ENCODE measurements at regions not wholly inside any gene's neighbourhood (a gene's known extent, or its start where the extent isn't known, plus 50 kb on each side); places are given as distances from the start of the nearest gene placed in this dataset.

DNA sequence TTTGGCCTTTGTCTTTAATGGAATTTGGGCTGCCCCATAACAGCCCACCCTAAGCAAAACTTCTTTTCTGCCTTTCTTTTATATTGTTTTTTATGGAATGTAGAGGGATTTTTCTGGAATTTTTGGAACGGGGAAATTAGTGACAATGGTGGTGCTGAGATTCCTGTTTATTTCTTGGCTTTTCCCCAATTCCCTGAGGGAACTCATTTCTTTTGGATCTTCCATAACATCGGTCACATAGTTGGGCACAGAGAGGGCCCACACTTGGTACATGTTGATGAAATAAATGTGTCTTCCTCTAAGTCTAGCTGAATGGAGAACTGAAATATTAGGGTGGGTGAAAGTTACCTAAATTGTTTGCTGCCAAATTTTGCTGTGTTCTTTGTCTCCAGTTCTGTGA is 191.6 kb upstream of the TNP1 start:
- no peak for DNase-seq (ENCODE audit: low read depth)
- H3K4me3 ChIP-seq (ENCODE audit: control insufficient read depth, low read depth, low read length), result no peak overlapping the region
- TF ChIP-seq, protein P1, sequence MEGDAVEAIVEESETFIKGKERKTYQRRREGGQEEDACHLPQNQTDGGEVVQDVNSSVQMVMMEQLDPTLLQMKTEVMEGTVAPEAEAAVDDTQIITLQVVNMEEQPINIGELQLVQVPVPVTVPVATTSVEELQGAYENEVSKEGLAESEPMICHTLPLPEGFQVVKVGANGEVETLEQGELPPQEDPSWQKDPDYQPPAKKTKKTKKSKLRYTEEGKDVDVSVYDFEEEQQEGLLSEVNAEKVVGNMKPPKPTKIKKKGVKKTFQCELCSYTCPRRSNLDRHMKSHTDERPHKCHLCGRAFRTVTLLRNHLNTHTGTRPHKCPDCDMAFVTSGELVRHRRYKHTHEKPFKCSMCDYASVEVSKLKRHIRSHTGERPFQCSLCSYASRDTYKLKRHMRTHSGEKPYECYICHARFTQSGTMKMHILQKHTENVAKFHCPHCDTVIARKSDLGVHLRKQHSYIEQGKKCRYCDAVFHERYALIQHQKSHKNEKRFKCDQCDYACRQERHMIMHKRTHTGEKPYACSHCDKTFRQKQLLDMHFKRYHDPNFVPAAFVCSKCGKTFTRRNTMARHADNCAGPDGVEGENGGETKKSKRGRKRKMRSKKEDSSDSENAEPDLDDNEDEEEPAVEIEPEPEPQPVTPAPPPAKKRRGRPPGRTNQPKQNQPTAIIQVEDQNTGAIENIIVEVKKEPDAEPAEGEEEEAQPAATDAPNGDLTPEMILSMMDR (IDR thresholded peaks at IDR 0.05; ENCODE audit: control insufficient read depth, insufficient read depth, low read depth, low read length, missing control alignments), result no peak

DNA sequence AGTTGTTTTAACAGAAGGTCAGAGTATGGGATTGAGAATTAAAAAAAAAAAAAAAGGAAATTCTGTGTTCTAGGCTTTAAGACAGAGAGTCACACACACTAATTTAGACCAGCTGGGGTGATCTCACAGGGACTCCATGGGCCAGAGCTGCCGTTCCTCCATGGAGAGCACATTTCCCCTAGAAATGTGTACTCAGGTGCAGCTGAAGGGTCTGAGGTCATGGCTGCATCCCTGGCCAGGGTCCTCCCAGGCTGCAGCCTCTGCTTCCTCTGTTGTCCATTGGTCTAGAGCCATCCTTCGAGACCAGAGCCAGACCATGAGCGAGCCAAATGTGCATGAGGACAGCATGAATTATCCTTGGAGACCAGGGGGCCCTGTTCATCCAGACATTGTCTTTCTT is 190.1 kb upstream of the TNP1 start:
- H3K4me3 ChIP-seq (ENCODE audit: control insufficient read depth, low read depth, low read length), result no peak overlapping the region
- TF ChIP-seq, protein P1 (IDR thresholded peaks at IDR 0.05; ENCODE audit: control insufficient read depth, insufficient read depth, low read depth, low read length, missing control alignments), result no peak
- no peak for DNase-seq (ENCODE audit: low read depth)

DNA sequence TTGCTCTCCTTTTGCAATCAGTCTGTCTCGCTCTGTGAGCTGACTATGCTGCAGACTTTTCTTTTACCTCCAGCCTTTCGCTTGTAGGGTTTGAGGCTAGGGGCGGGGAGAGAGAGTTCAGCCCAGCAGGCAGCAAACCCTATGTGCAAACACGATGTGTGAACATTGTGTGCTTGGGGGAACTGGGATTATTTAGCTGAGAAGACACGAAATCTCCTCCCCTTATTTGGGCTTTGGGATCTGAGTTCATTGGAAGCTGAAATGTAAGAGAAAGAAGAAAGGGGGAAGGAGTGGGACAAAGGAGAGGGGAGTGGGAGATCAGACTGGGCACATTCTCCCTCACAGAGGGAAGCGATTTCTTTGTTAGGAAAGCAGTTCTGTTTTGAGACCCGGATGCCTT is 189.6 kb upstream of the TNP1 start:
- H3K4me3 ChIP-seq (ENCODE audit: control insufficient read depth, low read depth, low read length), result no peak overlapping the region
- DNase-seq (ENCODE audit: low read depth), result no peak
- TF ChIP-seq, protein P1 (IDR thresholded peaks at IDR 0.05; ENCODE audit: control insufficient read depth, insufficient read depth, low read depth, low read length, missing control alignments), result no peak

DNA sequence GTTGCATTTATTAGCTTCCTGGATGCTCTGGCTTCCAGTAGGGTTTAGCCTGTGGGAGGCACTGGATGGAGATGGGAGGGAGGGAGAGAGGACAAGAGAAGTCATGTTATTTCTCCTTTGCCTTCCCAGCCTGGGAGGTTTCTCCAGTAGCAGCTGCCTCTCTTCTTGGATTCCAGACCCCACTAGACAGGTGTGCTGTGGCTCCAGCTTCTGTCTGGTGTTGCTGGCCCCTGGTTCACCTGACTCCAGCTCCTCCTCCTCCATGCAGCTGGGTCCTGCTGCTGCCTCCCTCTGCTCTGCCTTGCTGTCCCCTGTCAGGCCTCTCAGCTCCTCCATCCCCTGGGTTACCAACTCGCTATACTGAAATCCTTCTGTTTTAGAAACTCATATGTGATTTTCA is 188.9 kb upstream of the TNP1 start:
- TF ChIP-seq, protein P1 (IDR thresholded peaks at IDR 0.05; ENCODE audit: control insufficient read depth, insufficient read depth, low read depth, low read length, missing control alignments), result no peak
- no peak overlapping the region for H3K4me3 ChIP-seq (ENCODE audit: control insufficient read depth, low read depth, low read length)
- no peak for DNase-seq (ENCODE audit: low read depth)

DNA sequence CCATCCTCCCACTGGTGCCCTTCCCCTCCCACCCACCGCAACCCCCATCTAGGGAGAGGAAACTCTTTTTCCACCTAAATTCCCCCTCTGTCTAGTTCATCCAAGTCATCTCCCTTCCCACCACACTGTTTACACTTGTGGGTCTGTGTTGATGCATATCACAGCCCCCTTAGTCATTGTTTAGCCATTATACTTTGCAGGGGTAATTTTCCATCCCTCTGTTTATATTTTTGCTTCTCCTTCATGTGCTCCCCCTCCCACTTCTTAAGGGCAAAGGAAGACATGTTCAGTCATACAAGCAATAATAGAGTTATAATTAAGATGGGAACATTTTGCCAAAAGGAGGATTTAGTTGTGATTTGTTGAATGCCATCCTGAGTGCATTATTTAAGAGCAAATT is 187.8 kb upstream of the TNP1 start:
- no peak overlapping the region for H3K4me3 ChIP-seq (ENCODE audit: control insufficient read depth, low read depth, low read length)
- TF ChIP-seq, protein P1 (IDR thresholded peaks at IDR 0.05; ENCODE audit: control insufficient read depth, insufficient read depth, low read depth, low read length, missing control alignments), result no peak
- no peak for DNase-seq (ENCODE audit: low read depth)

DNA sequence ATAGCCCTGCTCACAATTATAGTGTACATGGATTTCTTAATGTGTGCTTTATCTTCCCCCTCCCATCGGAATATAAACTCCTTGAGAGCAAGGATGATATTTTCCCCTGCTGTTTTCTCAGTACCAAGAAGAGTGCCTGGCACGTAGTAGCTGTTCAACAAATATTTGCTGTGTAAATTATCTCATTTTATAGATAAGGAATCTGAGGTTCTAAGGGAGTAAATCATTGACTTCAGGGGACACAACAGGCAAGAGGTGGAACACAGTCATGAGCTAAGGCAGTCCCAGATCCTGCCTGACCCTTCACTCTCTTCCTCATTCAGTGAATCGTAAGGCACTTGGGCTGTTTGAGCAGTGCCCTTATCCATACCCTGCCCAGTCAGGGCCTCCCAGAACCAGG is 187.3 kb upstream of the TNP1 start:
- TF ChIP-seq, protein P1 (IDR thresholded peaks at IDR 0.05; ENCODE audit: control insufficient read depth, insufficient read depth, low read depth, low read length, missing control alignments), result no peak
- no peak overlapping the region for H3K4me3 ChIP-seq (ENCODE audit: control insufficient read depth, low read depth, low read length)
- DNase-seq (ENCODE audit: low read depth), result no peak
